DOHH2 (cell line): ENCODE measurements at regions not wholly inside any gene's neighbourhood (a gene's known extent, or its start where the extent isn't known, plus 50 kb on each side); places are given as distances from the start of the nearest gene placed in this dataset.

ENCODE experiments used
- EZH2phosphoT487 ChIP-seq: fragments of 200-600 bp; sonication (generic); IDR thresholded peaks from 2 replicates; pipeline ENCODE4 v1.6.1; 2017; ENCODE audit warnings: borderline replicate concordance, mild to moderate bottlenecking, antibody characterized with exemption, low read length, moderate library complexity, mixed read lengths
- TF ChIP-seq, protein P1 (sequence below): fragments of 200-600 bp; sonication (generic); IDR thresholded peaks from one replicate; pipeline ENCODE4 v1.5.1; 2014; ENCODE audit warnings: antibody characterized with exemption, mild to moderate bottlenecking, low read depth, low read length; ENCODE audit not compliant: poor library complexity, severe bottlenecking

DNA sequence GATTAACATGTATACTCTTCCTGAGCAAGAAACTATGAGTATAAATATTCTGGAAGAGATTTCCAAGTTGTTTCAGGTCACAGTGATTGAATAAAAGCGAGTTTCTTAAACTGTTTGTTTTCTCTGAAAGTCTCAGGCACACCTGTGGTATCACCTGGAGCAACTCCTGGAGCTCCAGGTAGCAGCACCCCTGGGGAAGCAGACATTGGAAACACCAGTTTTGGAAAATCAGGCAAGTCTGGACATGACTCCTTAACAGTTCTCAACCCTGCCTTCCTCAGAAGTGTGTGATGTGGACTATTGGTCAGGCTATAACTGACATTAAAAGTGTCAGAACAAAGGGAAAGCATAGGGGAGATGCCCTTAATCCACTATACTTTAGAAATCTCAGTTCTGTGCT is 217.6 kb upstream of the CNTN1 start:
- TF ChIP-seq, protein P1, sequence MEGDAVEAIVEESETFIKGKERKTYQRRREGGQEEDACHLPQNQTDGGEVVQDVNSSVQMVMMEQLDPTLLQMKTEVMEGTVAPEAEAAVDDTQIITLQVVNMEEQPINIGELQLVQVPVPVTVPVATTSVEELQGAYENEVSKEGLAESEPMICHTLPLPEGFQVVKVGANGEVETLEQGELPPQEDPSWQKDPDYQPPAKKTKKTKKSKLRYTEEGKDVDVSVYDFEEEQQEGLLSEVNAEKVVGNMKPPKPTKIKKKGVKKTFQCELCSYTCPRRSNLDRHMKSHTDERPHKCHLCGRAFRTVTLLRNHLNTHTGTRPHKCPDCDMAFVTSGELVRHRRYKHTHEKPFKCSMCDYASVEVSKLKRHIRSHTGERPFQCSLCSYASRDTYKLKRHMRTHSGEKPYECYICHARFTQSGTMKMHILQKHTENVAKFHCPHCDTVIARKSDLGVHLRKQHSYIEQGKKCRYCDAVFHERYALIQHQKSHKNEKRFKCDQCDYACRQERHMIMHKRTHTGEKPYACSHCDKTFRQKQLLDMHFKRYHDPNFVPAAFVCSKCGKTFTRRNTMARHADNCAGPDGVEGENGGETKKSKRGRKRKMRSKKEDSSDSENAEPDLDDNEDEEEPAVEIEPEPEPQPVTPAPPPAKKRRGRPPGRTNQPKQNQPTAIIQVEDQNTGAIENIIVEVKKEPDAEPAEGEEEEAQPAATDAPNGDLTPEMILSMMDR, result no peak
- no peak for TF ChIP-seq EZH2phosphoT487
